ENCODE measurements at regions not wholly inside any gene's neighbourhood (a gene's known extent, or its start where the extent isn't known, plus 50 kb on each side); places are given as distances from the start of the nearest gene placed in this dataset.
A peak's percentile ranks its signal among the peaks of the same experiment; 100 is the strongest.

- no peak overlapping the region for H3K9ac ChIP-seq (ENCODE audit: low read length)
- no peak overlapping the region for H3K27ac ChIP-seq (ENCODE audit: low read depth, low read length)
- no peaks in the 10 kb centered on the region for H3K9me3 ChIP-seq (ENCODE audit: insufficient read depth, low read depth, low read length)
- no peak overlapping the region for H3K4ac ChIP-seq (ENCODE audit: low read depth, low read length)
- no CpG with 5 or more reads among the region's 3 CpGs for WGBS (ENCODE audit: extremely low coverage, insufficient coverage, insufficient read length)
- no peak overlapping the region for H4K12ac ChIP-seq (ENCODE audit: low read depth, low read length)
- no peak overlapping the region for H3K14ac ChIP-seq (ENCODE audit: low read length)
- no peaks in the 10 kb centered on the region for H3K27me3 ChIP-seq (ENCODE audit: insufficient read depth, low read length)
- no peaks in the 10 kb centered on the region for H3K36me3 ChIP-seq (ENCODE audit: control insufficient read depth in 1 of 2, insufficient read depth in 2 of 2, low read length in 2 of 2)
- no peak overlapping the region for H2BK5ac ChIP-seq (ENCODE audit: low read depth, low read length, poor library complexity)
- no peak overlapping the region for H2BK12ac ChIP-seq (ENCODE audit: low read length)
- no peak overlapping the region for H4K8ac ChIP-seq (ENCODE audit: low read depth, low read length)
- H3K79me2 ChIP-seq (ENCODE audit: control insufficient read depth, insufficient read depth, low read length, poor library complexity), result no peaks in the 10 kb centered on the region
- no peaks in the 10 kb centered on the region for H3K4me1 ChIP-seq (ENCODE audit: control insufficient read depth in 1 of 2, insufficient read depth in 2 of 2, low read length in 2 of 2)
- no peaks in the 10 kb centered on the region for H3K79me1 ChIP-seq (ENCODE audit: low read length)
- H2AK5ac ChIP-seq (ENCODE audit: low read length), result no peak overlapping the region
- H2BK120ac ChIP-seq (ENCODE audit: insufficient read depth, low read length, poor library complexity), result no peak overlapping the region
- no peak overlapping the region for H3K23ac ChIP-seq (ENCODE audit: low read length)
- H3K4me2 ChIP-seq (ENCODE audit: low read length), result no peak overlapping the region
- no peak overlapping the region for H2AFZ ChIP-seq (ENCODE audit: insufficient read depth, low read length, poor library complexity)
- no peak overlapping the region for H3K18ac ChIP-seq (ENCODE audit: low read length)
- DNase-seq, result no peak
- H3K4me3 ChIP-seq (ENCODE audit: low read depth, low read length), result no peak overlapping the region
- H4K91ac ChIP-seq (ENCODE audit: low read depth, low read length), result no peak overlapping the region
Measured at GRCh38 chr4:129788486-129788885, 692.5 kb downstream of the C4orf33 start.

GRCh38 chr4:129804461-129804981 is 708.6 kb downstream of the C4orf33 start:
- WGBS (ENCODE audit: extremely low coverage, insufficient coverage, insufficient read length), result no CpG with 5 or more reads among the region's 5 CpGs
- Histone ChIP-seq H3K9ac (ENCODE audit: low read length) (no peak overlapping the region), H2AFZ (ENCODE audit: insufficient read depth, low read length, poor library complexity) (no peak overlapping the region), H4K8ac (ENCODE audit: low read depth, low read length) (no peak overlapping the region), H2BK12ac (ENCODE audit: low read length) (no peak overlapping the region), H3K9me3 (ENCODE audit: insufficient read depth, low read depth, low read length) (no peaks in the 10 kb centered on the region), H3K4me1 (ENCODE audit: control insufficient read depth in 1 of 2, insufficient read depth in 2 of 2, low read length in 2 of 2) (no peaks in the 10 kb centered on the region), H4K12ac (ENCODE audit: low read depth, low read length) (no peak overlapping the region), H2BK120ac (ENCODE audit: insufficient read depth, low read length, poor library complexity) (no peak overlapping the region), H3K4me3 (ENCODE audit: low read depth, low read length) (no peak overlapping the region), H3K4ac (ENCODE audit: low read depth, low read length) (no peak overlapping the region), H3K18ac (ENCODE audit: low read length) (no peak overlapping the region), H3K27ac (ENCODE audit: low read depth, low read length) (no peak overlapping the region), H3K79me2 (ENCODE audit: control insufficient read depth, insufficient read depth, low read length, poor library complexity) (no peaks in the 10 kb centered on the region), H3K14ac (ENCODE audit: low read length) (no peak overlapping the region), H3K23ac (ENCODE audit: low read length) (no peak overlapping the region), H3K79me1 (ENCODE audit: low read length) (no peaks in the 10 kb centered on the region), H3K27me3 (ENCODE audit: insufficient read depth, low read length) (no peaks in the 10 kb centered on the region), H3K4me2 (ENCODE audit: low read length) (no peak overlapping the region), H2BK5ac (ENCODE audit: low read depth, low read length, poor library complexity) (no peak overlapping the region), H3K36me3 (ENCODE audit: control insufficient read depth in 1 of 2, insufficient read depth in 2 of 2, low read length in 2 of 2) (no peaks in the 10 kb centered on the region), H4K91ac (ENCODE audit: low read depth, low read length) (no peak overlapping the region), H2AK5ac (ENCODE audit: low read length) (no peak overlapping the region)
- DNase-seq, result no peak

- Histone ChIP-seq H4K91ac (ENCODE audit: low read depth, low read length) (no peak overlapping the region), H3K9ac (ENCODE audit: low read length) (no peak overlapping the region), H2AFZ (ENCODE audit: insufficient read depth, low read length, poor library complexity) (no peak overlapping the region), H3K79me2 (ENCODE audit: control insufficient read depth, insufficient read depth, low read length, poor library complexity) (no peaks in the 10 kb centered on the region), H3K4ac (ENCODE audit: low read depth, low read length) (no peak overlapping the region), H3K9me3 (ENCODE audit: insufficient read depth, low read depth, low read length) (no peaks in the 10 kb centered on the region), H3K23ac (ENCODE audit: low read length) (no peak overlapping the region), H4K12ac (ENCODE audit: low read depth, low read length) (no peak overlapping the region), H3K4me3 (ENCODE audit: low read depth, low read length) (no peak overlapping the region), H2BK12ac (ENCODE audit: low read length) (no peak overlapping the region), H3K4me1 (ENCODE audit: control insufficient read depth in 1 of 2, insufficient read depth in 2 of 2, low read length in 2 of 2) (no peaks in the 10 kb centered on the region), H2AK5ac (ENCODE audit: low read length) (no peak overlapping the region), H4K8ac (ENCODE audit: low read depth, low read length) (no peak overlapping the region), H3K14ac (ENCODE audit: low read length) (no peak overlapping the region), H3K18ac (ENCODE audit: low read length) (no peak overlapping the region), H3K79me1 (ENCODE audit: low read length) (no peaks in the 10 kb centered on the region), H2BK120ac (ENCODE audit: insufficient read depth, low read length, poor library complexity) (no peak overlapping the region), H2BK5ac (ENCODE audit: low read depth, low read length, poor library complexity) (no peak overlapping the region), H3K27ac (ENCODE audit: low read depth, low read length) (no peak overlapping the region), H3K36me3 (ENCODE audit: control insufficient read depth in 1 of 2, insufficient read depth in 2 of 2, low read length in 2 of 2) (no peaks in the 10 kb centered on the region), H3K27me3 (ENCODE audit: insufficient read depth, low read length) (no peaks in the 10 kb centered on the region), H3K4me2 (ENCODE audit: low read length) (no peak overlapping the region)
- peak in 1 of 2 donors; percentile 4 for DNase-seq
Measured at GRCh38 chr4:129806986-129807385, 711.0 kb downstream of the C4orf33 start.

- H4K8ac ChIP-seq (ENCODE audit: low read depth, low read length), result no peak overlapping the region
- no peak overlapping the region for H3K18ac ChIP-seq (ENCODE audit: low read length)
- H3K27ac ChIP-seq (ENCODE audit: low read depth, low read length), result no peak overlapping the region
- no peak overlapping the region for H3K23ac ChIP-seq (ENCODE audit: low read length)
- no peaks in the 10 kb centered on the region for H3K36me3 ChIP-seq (ENCODE audit: control insufficient read depth in 1 of 2, insufficient read depth in 2 of 2, low read length in 2 of 2)
- no peak overlapping the region for H3K4me3 ChIP-seq (ENCODE audit: low read depth, low read length)
- H2AFZ ChIP-seq (ENCODE audit: insufficient read depth, low read length, poor library complexity), result no peak overlapping the region
- no peak overlapping the region for H4K91ac ChIP-seq (ENCODE audit: low read depth, low read length)
- no peak overlapping the region for H2BK120ac ChIP-seq (ENCODE audit: insufficient read depth, low read length, poor library complexity)
- H3K9me3 ChIP-seq (ENCODE audit: insufficient read depth, low read depth, low read length), result no peaks in the 10 kb centered on the region
- H3K27me3 ChIP-seq (ENCODE audit: insufficient read depth, low read length), result no peaks in the 10 kb centered on the region
- H3K14ac ChIP-seq (ENCODE audit: low read length), result no peak overlapping the region
- H3K79me1 ChIP-seq (ENCODE audit: low read length), result no peaks in the 10 kb centered on the region
- no peak overlapping the region for H4K12ac ChIP-seq (ENCODE audit: low read depth, low read length)
- H2BK12ac ChIP-seq (ENCODE audit: low read length), result no peak overlapping the region
- H3K79me2 ChIP-seq (ENCODE audit: control insufficient read depth, insufficient read depth, low read length, poor library complexity), result no peaks in the 10 kb centered on the region
- H2BK5ac ChIP-seq (ENCODE audit: low read depth, low read length, poor library complexity), result no peak overlapping the region
- H3K9ac ChIP-seq (ENCODE audit: low read length), result no peak overlapping the region
- no peak overlapping the region for H2AK5ac ChIP-seq (ENCODE audit: low read length)
- no CpG with 5 or more reads among the region's 1 CpG for WGBS (ENCODE audit: extremely low coverage, insufficient coverage, insufficient read length)
- no peak for DNase-seq
- no peak overlapping the region for H3K4ac ChIP-seq (ENCODE audit: low read depth, low read length)
- H3K4me2 ChIP-seq (ENCODE audit: low read length), result no peak overlapping the region
- no peaks in the 10 kb centered on the region for H3K4me1 ChIP-seq (ENCODE audit: control insufficient read depth in 1 of 2, insufficient read depth in 2 of 2, low read length in 2 of 2)
Measured at GRCh38 chr4:129808242-129808641, 712.3 kb downstream of the C4orf33 start.
